HEK293T (cell line): ENCODE measurements at regions not wholly inside any gene's neighbourhood (a gene's known extent, or its start where the extent isn't known, plus 50 kb on each side); places are given as distances from the start of the nearest gene placed in this dataset.

Experiments
- FOXM1 ChIP-seq: fragments of 450-650 bp; IDR thresholded peaks from 2 replicates; pipeline ENCODE4 v1.6.1; 2017; ENCODE audit warnings: mild to moderate bottlenecking, borderline replicate concordance
- HDGF ChIP-seq: fragments of 450-650 bp; IDR thresholded peaks from 2 replicates; pipeline ENCODE4 v1.6.1; 2017; ENCODE audit warnings: antibody characterized with exemption, borderline replicate concordance
- SP1 ChIP-seq: fragments of 450-650 bp; IDR thresholded peaks from 2 replicates; pipeline ENCODE4 v1.6.1; 2017

DNA sequence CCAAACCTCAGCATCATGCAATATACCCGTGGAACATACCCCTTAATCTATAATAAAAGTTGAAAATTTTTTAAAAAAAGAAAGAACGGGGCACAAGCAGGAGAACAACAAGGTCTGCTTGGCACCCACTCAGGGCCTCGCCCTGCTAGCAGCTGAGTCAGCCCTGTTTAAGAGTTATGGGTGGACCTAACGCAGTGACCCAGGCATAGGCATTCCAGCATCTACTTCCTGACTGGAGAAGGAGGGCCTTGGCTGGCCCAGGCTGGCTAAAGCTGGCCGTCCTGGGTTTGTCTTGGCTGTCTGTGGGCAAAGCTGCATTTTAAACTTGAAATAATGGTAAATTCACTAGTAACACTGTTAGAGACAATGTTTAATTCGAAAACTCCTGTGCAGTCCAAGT lies 236.7 kb upstream of the PGRMC2 start:
- TF ChIP-seq SP1: no peak
- no peak for TF ChIP-seq HDGF
- no peak for TF ChIP-seq FOXM1
